SK-N-SH treated with all-trans-retinoic acid at 6 μM for 48 hours (cell line): ENCODE measurements at regions not wholly inside any gene's neighbourhood (a gene's known extent, or its start where the extent isn't known, plus 50 kb on each side); places are given as distances from the start of the nearest gene placed in this dataset.

Source experiments
- ATAC-seq: fragments of 200-7000 bp; cut with Tn5 transposase; 3 replicates; pipeline ENCODE4 v1.9.1; 2020; ENCODE audit warnings: mild to moderate bottlenecking, moderate library complexity
- GLIS3 ChIP-seq: fragments of 250-450 bp; sonication (Bioruptor Pico); IDR thresholded peaks from 2 replicates; pipeline ENCODE4 v1.5.0; 2020; ENCODE audit warnings: mild to moderate bottlenecking, moderate library complexity
- RARB ChIP-seq: fragments of 250-450 bp; sonication (Bioruptor Pico); IDR thresholded peaks from 2 replicates; pipeline ENCODE4 v1.8.0; 2021; ENCODE audit warnings: mild to moderate bottlenecking, moderate library complexity
- TF ChIP-seq, protein P1 (sequence below): fragments of 250-450 bp; sonication (Bioruptor Pico); IDR thresholded peaks from 2 replicates; pipeline ENCODE4 v1.8.0; 2020; ENCODE audit warnings: mild to moderate bottlenecking, moderate library complexity, borderline replicate concordance

DNA sequence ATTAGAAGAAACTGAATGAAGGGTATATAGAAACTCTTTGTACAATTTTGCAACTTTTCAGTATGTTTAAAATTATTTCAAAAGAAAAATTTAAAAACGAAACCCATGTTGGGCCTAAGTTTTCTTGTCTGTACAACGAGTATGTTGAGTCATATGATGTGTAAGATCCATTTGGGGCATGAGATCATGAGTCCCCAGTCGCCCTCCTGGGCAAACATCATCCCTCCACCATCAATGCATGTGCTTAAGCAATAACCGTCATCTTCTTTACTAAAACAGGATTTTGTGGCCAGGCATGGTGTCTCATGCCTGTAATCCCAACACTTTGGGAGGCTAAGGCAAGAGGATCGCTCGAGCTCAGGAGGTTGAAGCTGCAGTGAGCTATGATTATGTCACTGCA, 54.2 kb upstream of the CDCA7L start (continued):
- TF ChIP-seq, protein P1, sequence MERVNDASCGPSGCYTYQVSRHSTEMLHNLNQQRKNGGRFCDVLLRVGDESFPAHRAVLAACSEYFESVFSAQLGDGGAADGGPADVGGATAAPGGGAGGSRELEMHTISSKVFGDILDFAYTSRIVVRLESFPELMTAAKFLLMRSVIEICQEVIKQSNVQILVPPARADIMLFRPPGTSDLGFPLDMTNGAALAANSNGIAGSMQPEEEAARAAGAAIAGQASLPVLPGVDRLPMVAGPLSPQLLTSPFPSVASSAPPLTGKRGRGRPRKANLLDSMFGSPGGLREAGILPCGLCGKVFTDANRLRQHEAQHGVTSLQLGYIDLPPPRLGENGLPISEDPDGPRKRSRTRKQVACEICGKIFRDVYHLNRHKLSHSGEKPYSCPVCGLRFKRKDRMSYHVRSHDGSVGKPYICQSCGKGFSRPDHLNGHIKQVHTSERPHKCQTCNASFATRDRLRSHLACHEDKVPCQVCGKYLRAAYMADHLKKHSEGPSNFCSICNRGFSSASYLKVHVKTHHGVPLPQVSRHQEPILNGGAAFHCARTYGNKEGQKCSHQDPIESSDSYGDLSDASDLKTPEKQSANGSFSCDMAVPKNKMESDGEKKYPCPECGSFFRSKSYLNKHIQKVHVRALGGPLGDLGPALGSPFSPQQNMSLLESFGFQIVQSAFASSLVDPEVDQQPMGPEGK (CRISPR knock-in tag), result no peak

DNA sequence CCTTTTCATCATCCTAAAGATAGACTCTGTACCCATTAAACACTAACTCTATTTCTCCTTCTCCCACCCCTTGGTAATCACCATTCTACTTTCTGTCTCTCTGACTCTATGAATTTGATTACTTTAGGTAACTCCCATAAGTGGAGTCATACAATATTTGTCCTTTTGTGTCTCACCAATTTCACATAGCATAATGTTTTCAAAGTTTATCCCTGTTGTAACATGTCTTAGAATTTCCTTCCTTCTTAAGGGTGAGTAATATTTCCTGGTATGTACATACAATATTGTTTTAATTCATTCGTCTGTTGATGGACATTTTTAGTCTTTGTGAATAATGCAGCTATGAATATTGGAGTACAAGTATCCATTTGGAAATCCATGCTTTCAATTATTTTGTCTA, 50.9 kb upstream of the CDCA7L start:
- ATAC-seq, result no peak
- TF ChIP-seq RARB (CRISPR knock-in tag) (no peak), GLIS3 (CRISPR knock-in tag) (no peak)
